Keratinocyte (primary cell): ENCODE measurements at regions not wholly inside any gene's neighbourhood (a gene's known extent, or its start where the extent isn't known, plus 50 kb on each side); places are given as distances from the start of the nearest gene placed in this dataset.

ENCODE experiments used
- DNase-seq: peaks from one replicate; pipeline ENCODE4 v3.0.0-alpha.2; 2011; ENCODE audit warnings: low read depth, missing footprints, low spot score
- FAIRE-seq: peaks from 2 replicates; lab custom pipeline; 2011; peaks lifted over from hg19 to GRCh38; lab: Jason Lieb, UNC
- H2AFZ ChIP-seq: 2 replicates; pipeline ENCODE4 v1.6.0; 2012; ENCODE audit warnings: low read length, control low read depth, inconsistent platforms; ENCODE audit not compliant: control insufficient read depth
- H3K27ac ChIP-seq: 2 replicates; pipeline ENCODE4 v1.5.1; 2011; ENCODE audit warnings: low read length; ENCODE audit not compliant: control insufficient read depth, insufficient read depth
- H3K27me3 ChIP-seq: 3 replicates; pipeline ENCODE4 v1.6.0; 2011; ENCODE audit warnings: low read length; ENCODE audit not compliant: control insufficient read depth, insufficient read depth; ENCODE audit errors: extremely low read depth
- H3K36me3 ChIP-seq, 2 experiments: 2 replicates in 1 of 2; 3 replicates in 1 of 2; pipeline ENCODE4 v1.5.1; 2011; ENCODE audit warnings: low read length in 2 of 2, mild to moderate bottlenecking in 1 of 2; ENCODE audit not compliant: control insufficient read depth in 2 of 2, insufficient read depth in 2 of 2; ENCODE audit errors: extremely low read depth in 1 of 2
- H3K4me1 ChIP-seq: 3 replicates; pipeline ENCODE4 v1.5.1; 2011; ENCODE audit warnings: low read length; ENCODE audit not compliant: control insufficient read depth, insufficient read depth; ENCODE audit errors: extremely low read depth
- H3K4me2 ChIP-seq: 3 replicates; pipeline ENCODE4 v1.6.0; 2011; ENCODE audit warnings: low read depth, low read length; ENCODE audit not compliant: control insufficient read depth, insufficient read depth; ENCODE audit errors: extremely low read depth
- H3K4me3 ChIP-seq, 3 experiments: fragments of 200-600 bp in 1 of 3; sonication (generic) in 1 of 3; 2 replicates in 2 of 3; 3 replicates in 1 of 3; pipeline ENCODE4 v1.5.1; 2011 to 2016; ENCODE audit warnings: low read length in 3 of 3, mild to moderate bottlenecking in 3 of 3, control low read depth in 2 of 3, inconsistent platforms in 1 of 3, low read depth in 1 of 3, mixed read lengths in 1 of 3, mixed run types in 1 of 3, moderate library complexity in 1 of 3; ENCODE audit not compliant: control insufficient read depth in 2 of 3, insufficient read depth in 2 of 3; ENCODE audit errors: extremely low read depth in 1 of 3
- H3K79me2 ChIP-seq: 2 replicates; pipeline ENCODE4 v1.6.0; 2012; ENCODE audit warnings: low read length; ENCODE audit not compliant: control insufficient read depth, insufficient read depth
- H3K9ac ChIP-seq: 3 replicates; pipeline ENCODE4 v1.6.0; 2011; ENCODE audit warnings: low read length; ENCODE audit not compliant: control insufficient read depth, insufficient read depth; ENCODE audit errors: extremely low read depth
- H3K9me1 ChIP-seq: 3 replicates; pipeline ENCODE4 v1.6.0; 2011; ENCODE audit warnings: low read length; ENCODE audit not compliant: control insufficient read depth, insufficient read depth; ENCODE audit errors: extremely low read depth
- H3K9me3 ChIP-seq: 2 replicates; pipeline ENCODE4 v1.5.1; 2012; ENCODE audit warnings: low read depth, low read length; ENCODE audit not compliant: control insufficient read depth
- H4K20me1 ChIP-seq: 3 replicates; pipeline ENCODE4 v1.6.0; 2011; ENCODE audit warnings: low read length; ENCODE audit not compliant: control insufficient read depth, insufficient read depth; ENCODE audit errors: extremely low read depth
- CTCF ChIP-seq, 3 experiments: IDR thresholded peaks in 1 of 3; conservative IDR thresholded peaks in 1 of 3; optimal IDR thresholded peaks in 1 of 3; 2 replicates in 2 of 3; 3 replicates in 1 of 3; pipeline versions ENCODE3 to v1.5.1; 2011; ENCODE audit warnings: low read length in 3 of 3, mild to moderate bottlenecking in 3 of 3, moderate library complexity in 2 of 3, control low read depth in 1 of 3, inconsistent platforms in 1 of 3; ENCODE audit not compliant: insufficient read depth in 2 of 3; ENCODE audit errors: extremely low read depth in 1 of 3
- EZH2 ChIP-seq: IDR thresholded peaks from one replicate; pipeline ENCODE4 v1.6.1; 2012; ENCODE audit warnings: inconsistent platforms, mild to moderate bottlenecking, low read length, moderate library complexity
- dilution Hi-C: fragments of 300-500 bp; cut with MboI; formaldehyde crosslinking; loops from one replicate; pipeline ENCODE4 v1.7.0; 2020; ENCODE audit warnings: low sequenced_read_pairs; ENCODE audit not compliant: extremely low pct_ligation_motif_present

- Histone ChIP-seq H3K27ac (no peak overlapping the region), H4K20me1 (peaks cover 2% of the 10 kb centered on the region), H3K4me2 (no peak overlapping the region), H3K79me2 (no peaks in the 10 kb centered on the region), H3K27me3 (no peaks in the 10 kb centered on the region), H3K4me1 (no peaks in the 10 kb centered on the region), H3K4me3 (no peak overlapping the region), H3K9me3 (no peaks in the 10 kb centered on the region), H3K36me3 (no peaks in the 10 kb centered on the region), H2AFZ (no peak overlapping the region), H3K9ac (no peak overlapping the region), H3K9me1 (no peaks in the 10 kb centered on the region)
- DNase-seq (no peak), FAIRE-seq (no peak)
- dilution Hi-C loops, result no loop called here
- TF ChIP-seq EZH2 (no peak), CTCF (optimal IDR thresholded peaks at IDR 0.05 in 1 of 3, IDR thresholded peaks at IDR 0.05 in 1 of 3, conservative IDR thresholded peaks at IDR 0.05 in 1 of 3; ENCODE audit: extremely low read depth in 1 of 3, insufficient read depth in 2 of 3, low read length in 3 of 3) (no peak)
These were observed 553.6 kb downstream of the BUD13 start for GRCh38 chr11:116219171-116219635.

- Histone ChIP-seq H3K9ac (no peak overlapping the region), H2AFZ (no peak overlapping the region), H3K79me2 (no peaks in the 10 kb centered on the region), H3K4me1 (no peaks in the 10 kb centered on the region), H3K27me3 (no peaks in the 10 kb centered on the region), H3K9me3 (no peaks in the 10 kb centered on the region), H3K4me2 (no peak overlapping the region), H3K4me3 (no peak overlapping the region), H3K36me3 (no peaks in the 10 kb centered on the region), H3K27ac (no peak overlapping the region), H4K20me1 (peaks cover 2% of the 10 kb centered on the region), H3K9me1 (no peaks in the 10 kb centered on the region)
- no peak for DNase-seq
- FAIRE-seq, result no peak
- TF ChIP-seq EZH2, result no peak
- TF ChIP-seq CTCF (optimal IDR thresholded peaks at IDR 0.05 in 1 of 3, IDR thresholded peaks at IDR 0.05 in 1 of 3, conservative IDR thresholded peaks at IDR 0.05 in 1 of 3; ENCODE audit: extremely low read depth in 1 of 3, insufficient read depth in 2 of 3, low read length in 3 of 3), result no peak
- dilution Hi-C loops, result no loop called here
These were observed 555.3 kb downstream of the BUD13 start for GRCh38 chr11:116217441-116217840.
